ENCODE measurements at regions not wholly inside any gene's neighbourhood (a gene's known extent, or its start where the extent isn't known, plus 50 kb on each side); places are given as distances from the start of the nearest gene placed in this dataset.

DNA sequence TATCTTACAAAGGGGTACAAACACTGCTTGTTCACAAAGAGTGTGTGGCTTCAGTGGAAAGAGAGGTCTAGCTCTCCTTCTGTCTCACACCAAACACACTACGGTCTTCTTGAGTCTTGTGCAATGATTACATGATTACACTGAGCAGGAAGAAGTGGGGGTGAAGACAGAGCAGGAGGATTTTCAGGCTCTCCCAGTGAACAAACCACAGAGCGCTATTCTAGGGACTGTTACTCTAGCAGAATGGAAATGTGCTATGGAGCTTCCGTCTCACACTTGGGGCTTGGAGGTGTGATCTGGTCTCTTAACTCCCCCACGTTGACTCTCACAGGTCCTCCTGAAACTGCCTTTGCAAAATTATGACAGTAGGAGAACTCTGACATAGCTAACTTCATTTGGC lies 203.4 kb downstream of the MYLK4 start:
- TF ChIP-seq, protein P1, sequence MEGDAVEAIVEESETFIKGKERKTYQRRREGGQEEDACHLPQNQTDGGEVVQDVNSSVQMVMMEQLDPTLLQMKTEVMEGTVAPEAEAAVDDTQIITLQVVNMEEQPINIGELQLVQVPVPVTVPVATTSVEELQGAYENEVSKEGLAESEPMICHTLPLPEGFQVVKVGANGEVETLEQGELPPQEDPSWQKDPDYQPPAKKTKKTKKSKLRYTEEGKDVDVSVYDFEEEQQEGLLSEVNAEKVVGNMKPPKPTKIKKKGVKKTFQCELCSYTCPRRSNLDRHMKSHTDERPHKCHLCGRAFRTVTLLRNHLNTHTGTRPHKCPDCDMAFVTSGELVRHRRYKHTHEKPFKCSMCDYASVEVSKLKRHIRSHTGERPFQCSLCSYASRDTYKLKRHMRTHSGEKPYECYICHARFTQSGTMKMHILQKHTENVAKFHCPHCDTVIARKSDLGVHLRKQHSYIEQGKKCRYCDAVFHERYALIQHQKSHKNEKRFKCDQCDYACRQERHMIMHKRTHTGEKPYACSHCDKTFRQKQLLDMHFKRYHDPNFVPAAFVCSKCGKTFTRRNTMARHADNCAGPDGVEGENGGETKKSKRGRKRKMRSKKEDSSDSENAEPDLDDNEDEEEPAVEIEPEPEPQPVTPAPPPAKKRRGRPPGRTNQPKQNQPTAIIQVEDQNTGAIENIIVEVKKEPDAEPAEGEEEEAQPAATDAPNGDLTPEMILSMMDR (IDR thresholded peaks at IDR 0.05), result no peak
- no peak for TF ChIP-seq POLR2A (IDR thresholded peaks at IDR 0.05)
